ENCODE measurements at regions not wholly inside any gene's neighbourhood (a gene's known extent, or its start where the extent isn't known, plus 50 kb on each side); places are given as distances from the start of the nearest gene placed in this dataset.

DNA sequence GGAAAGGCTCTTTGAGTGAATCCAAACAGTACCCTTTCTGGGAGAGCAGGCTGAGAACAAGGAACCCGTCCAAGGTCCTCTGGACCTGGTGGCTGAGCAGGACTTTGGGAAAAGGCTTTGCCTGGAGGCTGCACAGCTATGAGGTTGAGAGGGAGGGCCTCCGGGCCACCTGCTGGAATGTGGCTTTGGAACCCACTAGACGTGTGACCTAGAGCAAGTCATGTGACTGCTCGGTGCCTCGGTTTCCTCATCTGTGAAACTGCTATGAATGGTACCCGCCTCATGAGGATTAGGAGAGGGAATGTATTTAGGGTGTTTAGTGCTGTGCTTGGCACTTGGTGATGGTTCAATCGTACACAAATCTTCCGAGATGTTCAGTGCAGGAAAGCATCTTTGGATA lies 50.4 kb downstream of the HAPSTR1 start:
- no peak overlapping the region for H3K4me3 Mint-ChIP-seq
- H3K27me3 Mint-ChIP-seq (ENCODE audit: insufficient read depth), result peaks cover 7% of the 10 kb centered on the region
- no peaks in the 10 kb centered on the region for H3K9me3 Mint-ChIP-seq
- H3K4me1 Mint-ChIP-seq (ENCODE audit: low read depth), result peaks cover 11% of the 10 kb centered on the region
- no peak for DNase-seq (ENCODE audit: low spot score)
- no peak overlapping the region for H3K27ac Mint-ChIP-seq
- H3K36me3 Mint-ChIP-seq (ENCODE audit: low read depth), result no peaks in the 10 kb centered on the region
- intact Hi-C loops (cut with micrococcal nuclease), result no loop called here

DNA sequence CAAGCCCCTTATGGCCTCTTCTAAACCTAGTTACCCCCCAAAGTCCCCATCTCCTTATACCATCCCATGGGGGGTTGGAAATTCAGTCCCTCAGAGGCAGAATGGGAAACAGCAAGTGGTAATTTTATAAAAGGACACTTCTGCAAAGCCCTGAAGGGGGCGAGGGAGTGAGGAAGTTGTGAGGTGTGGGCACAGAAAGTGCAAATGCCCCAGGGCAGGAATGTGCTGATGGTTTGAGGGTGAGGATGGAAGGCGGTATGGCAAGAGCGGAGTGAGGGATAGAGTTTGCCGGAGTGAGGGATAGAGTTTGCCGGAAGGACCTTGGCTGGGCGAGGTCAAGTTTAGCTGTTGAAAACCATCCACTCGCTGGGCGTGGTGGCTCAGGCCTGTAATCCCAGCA lies 52.7 kb downstream of the HAPSTR1 start:
- Mint-ChIP-seq H3K27ac (no peak overlapping the region), H3K9me3 (no peaks in the 10 kb centered on the region), H3K27me3 (ENCODE audit: insufficient read depth) (peaks cover 5% of the 10 kb centered on the region), H3K4me3 (no peak overlapping the region), H3K4me1 (ENCODE audit: low read depth) (peaks cover 6% of the 10 kb centered on the region), H3K36me3 (ENCODE audit: low read depth) (no peaks in the 10 kb centered on the region)
- DNase-seq (ENCODE audit: low spot score), result no peak
- intact Hi-C loops (cut with micrococcal nuclease), result no loop called here

DNA sequence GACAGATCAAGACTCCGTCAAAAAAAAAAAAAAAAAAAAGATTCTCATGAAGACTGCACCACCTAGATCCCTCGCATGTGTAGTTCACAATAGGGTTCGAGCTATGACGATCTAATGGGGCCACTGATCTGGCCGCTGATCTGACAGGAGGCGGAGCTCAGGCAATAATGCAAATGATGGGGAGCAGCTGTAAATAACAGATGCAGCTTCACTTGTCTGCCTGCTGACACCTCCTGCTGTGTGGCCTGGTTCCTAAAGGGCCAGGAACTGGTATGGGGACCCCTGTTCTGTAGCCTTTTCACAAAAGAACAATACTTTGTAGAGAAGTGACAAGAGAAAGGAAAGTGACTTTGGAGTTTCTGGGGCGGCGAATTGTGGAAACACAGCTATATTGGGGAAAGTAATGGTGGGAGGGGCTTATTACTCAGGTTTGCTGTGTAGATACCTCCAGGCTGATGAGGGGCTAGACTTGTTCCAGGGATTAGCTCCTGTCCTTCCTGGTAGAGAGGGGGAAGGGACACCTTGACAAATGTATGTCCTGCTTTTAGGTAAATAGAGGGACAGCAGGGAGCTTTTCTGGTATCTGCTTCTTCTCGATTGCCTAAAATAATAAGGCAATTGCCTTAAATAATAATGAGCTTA lies 57.1 kb downstream of the HAPSTR1 start:
- intact Hi-C loops (cut with micrococcal nuclease), result no loop called here
- peak overlapping the region; percentile 2 for H3K27ac Mint-ChIP-seq
- H3K27me3 Mint-ChIP-seq (ENCODE audit: insufficient read depth), result peaks cover 9% of the 10 kb centered on the region
- no peak for DNase-seq (ENCODE audit: low spot score)
- H3K36me3 Mint-ChIP-seq (ENCODE audit: low read depth), result no peaks in the 10 kb centered on the region
- no peak overlapping the region for H3K4me3 Mint-ChIP-seq
- H3K4me1 Mint-ChIP-seq (ENCODE audit: low read depth), result no peaks in the 10 kb centered on the region
- no peaks in the 10 kb centered on the region for H3K9me3 Mint-ChIP-seq

DNA sequence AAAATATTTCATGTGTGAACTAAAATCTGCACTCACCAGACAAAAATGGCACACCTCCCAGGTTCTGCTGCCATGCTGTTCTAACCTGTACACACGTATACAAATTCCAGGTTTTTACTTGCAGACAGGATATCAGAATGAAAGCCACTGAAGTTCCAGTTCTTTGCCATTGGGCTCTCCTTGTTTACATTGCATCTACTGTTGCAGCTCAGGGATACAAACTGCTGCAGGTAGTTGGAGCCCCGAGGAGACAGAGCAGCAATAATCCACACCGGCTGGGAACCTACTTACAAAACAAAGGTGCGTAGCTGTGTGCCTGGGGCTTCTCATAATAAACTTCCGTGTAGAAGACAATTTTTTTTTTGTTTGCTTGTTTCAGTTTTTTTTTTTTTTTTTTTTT lies 59.6 kb downstream of the HAPSTR1 start:
- DNase-seq (ENCODE audit: low spot score), result no peak
- intact Hi-C loops (cut with micrococcal nuclease), result no loop called here
- no peaks in the 10 kb centered on the region for H3K36me3 Mint-ChIP-seq (ENCODE audit: low read depth)
- peaks cover 14% of the 10 kb centered on the region for H3K27me3 Mint-ChIP-seq (ENCODE audit: insufficient read depth)
- no peak overlapping the region for H3K27ac Mint-ChIP-seq
- H3K4me1 Mint-ChIP-seq (ENCODE audit: low read depth), result no peaks in the 10 kb centered on the region
- no peaks in the 10 kb centered on the region for H3K9me3 Mint-ChIP-seq
- H3K4me3 Mint-ChIP-seq, result no peak overlapping the region

DNA sequence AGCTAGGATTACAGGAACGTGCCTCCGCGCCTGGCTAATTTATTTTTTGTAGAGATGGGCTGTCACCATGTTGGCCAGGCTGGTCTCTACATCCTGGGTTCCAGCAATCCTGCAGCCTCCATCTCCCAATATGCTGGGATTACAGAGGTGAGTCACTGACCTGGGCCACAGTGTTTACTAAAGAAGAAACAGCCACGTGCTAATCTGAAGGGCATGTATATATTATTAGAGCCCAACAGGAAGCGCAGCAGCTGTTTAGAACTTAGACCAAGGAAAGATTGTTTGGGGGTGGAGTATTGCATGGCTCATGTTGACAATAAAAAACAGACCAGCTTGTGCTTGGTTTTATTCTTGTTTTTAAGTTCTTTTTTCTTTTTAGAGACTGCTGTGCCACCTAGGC lies 60.2 kb downstream of the HAPSTR1 start:
- intact Hi-C loops (cut with micrococcal nuclease), result no loop called here
- Mint-ChIP-seq H3K4me1 (ENCODE audit: low read depth) (no peaks in the 10 kb centered on the region), H3K9me3 (no peaks in the 10 kb centered on the region), H3K27ac (no peak overlapping the region), H3K27me3 (ENCODE audit: insufficient read depth) (peaks cover 14% of the 10 kb centered on the region), H3K36me3 (ENCODE audit: low read depth) (no peaks in the 10 kb centered on the region), H3K4me3 (no peak overlapping the region)
- DNase-seq (ENCODE audit: low spot score), result no peak

DNA sequence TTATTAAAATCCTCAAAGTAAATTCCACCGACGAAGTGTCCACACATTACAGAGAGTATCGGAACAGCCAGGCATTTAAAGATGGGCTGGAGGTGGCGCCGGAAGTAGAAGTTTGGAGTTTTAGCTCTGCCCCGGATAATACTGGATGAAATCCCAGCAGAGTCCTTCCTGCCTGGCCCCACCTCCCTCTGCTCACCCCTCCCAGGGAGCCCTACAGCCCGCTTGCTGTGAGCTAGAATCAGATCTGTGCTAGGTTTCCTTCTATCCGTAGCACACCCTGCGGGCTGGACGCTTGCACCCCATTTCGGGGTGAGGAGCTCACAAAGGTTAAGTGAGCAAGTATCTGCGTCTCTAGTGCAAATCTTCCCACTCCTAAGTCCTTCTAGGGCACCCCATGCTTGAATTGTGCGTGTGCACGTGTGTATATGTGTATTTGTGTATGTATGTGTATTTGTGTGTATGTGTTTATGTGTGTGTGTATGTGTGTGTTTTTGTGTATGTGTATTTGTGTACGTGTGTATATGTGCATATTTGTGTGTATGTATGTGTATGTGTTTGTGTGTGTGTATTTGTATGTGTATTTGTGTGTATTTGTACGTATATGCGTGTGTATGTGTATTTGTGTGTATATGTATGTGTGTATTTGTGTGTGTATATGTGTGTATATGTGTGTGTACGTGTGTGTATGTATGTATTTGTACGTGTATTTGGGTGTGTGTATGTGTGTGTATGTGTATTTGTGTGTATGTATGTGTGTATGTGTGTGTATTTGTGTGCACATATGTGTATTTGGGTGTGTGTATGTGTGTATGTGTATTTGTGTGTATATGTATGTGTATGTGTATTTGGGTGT lies 61.4 kb downstream of the HAPSTR1 start:
- Mint-ChIP-seq H3K4me3 (no peak overlapping the region), H3K4me1 (ENCODE audit: low read depth) (no peaks in the 10 kb centered on the region)

DNA sequence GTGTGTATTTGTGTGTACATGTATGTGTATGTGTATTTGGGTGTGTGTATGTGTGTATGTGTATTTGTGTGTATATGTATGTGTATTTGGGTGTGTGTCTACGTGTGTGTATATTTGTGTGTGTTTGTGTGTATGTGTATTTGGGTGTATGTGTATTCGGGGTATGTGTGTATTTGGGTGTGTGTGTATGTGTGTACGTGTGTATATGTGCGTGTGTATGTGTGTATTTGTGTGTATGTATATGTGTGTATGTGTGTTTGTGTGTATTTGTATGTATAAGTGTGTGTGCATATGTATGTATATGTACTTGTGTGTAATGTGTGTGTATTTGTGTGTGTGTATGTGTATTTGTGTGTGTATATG lies 62.0 kb downstream of the HAPSTR1 start:
- Mint-ChIP-seq H3K27me3 (ENCODE audit: insufficient read depth) (peaks cover 13% of the 10 kb centered on the region), H3K36me3 (ENCODE audit: low read depth) (no peaks in the 10 kb centered on the region), H3K27ac (no peak overlapping the region), H3K4me3 (no peak overlapping the region), H3K4me1 (ENCODE audit: low read depth) (no peaks in the 10 kb centered on the region), H3K9me3 (no peaks in the 10 kb centered on the region)
- intact Hi-C loops (cut with micrococcal nuclease), result no loop called here
- DNase-seq (ENCODE audit: low spot score), result no peak

More for the DNA sequence above, 61.4 kb downstream of the HAPSTR1 start:
- intact Hi-C loops (cut with micrococcal nuclease), result no loop called here
- H3K27me3 Mint-ChIP-seq (ENCODE audit: insufficient read depth), result peaks cover 13% of the 10 kb centered on the region
- H3K36me3 Mint-ChIP-seq (ENCODE audit: low read depth), result no peaks in the 10 kb centered on the region
- H3K9me3 Mint-ChIP-seq, result no peaks in the 10 kb centered on the region
- DNase-seq (ENCODE audit: low spot score), result no peak
- H3K27ac Mint-ChIP-seq, result no peak overlapping the region

DNA sequence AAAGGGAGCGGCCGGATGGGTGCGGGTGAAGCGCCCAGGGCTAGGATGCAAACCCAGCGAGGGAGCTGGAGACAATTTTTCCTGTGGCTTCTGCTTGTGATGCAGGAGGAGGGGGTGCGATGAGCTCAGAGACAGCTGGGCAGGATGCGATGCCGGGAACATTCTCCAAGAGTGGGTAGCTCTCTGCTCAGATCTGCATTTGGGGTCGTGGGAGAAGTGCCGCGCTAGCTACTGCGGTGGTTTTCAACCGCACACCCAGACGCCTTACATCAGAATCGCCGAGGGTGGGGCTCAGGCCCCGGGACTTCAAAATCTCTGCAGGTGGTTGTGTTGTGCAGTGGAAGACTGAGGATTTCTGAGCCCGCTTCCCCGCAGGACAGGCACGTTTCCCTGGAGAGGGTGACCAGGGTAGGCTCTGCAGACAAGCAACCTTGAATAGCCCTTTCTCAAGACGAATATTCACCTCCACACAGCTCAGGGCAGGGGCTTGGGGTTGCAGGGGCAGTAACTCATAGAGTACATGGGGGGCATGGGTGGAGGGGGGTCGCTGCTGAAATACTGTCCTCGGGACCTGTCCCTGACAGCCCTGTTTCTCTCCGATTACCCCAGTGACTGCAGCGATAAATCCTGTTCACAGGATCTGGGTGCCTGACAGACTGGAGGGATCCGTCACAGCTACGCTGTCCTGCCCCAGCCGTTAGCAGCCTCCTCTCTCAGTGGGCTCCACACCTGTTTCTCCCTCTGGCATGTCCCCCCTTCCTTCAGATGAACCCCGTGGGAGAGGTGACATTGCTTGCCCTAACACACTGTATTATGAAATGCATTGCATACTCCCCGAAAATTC lies 63.3 kb downstream of the HAPSTR1 start:
- no peaks in the 10 kb centered on the region for H3K36me3 Mint-ChIP-seq (ENCODE audit: low read depth)
- no peak overlapping the region for H3K27ac Mint-ChIP-seq
- DNase-seq (ENCODE audit: low spot score), result no peak
- peaks cover under 1% of the 10 kb centered on the region for H3K4me1 Mint-ChIP-seq (ENCODE audit: low read depth)
- H3K4me3 Mint-ChIP-seq, result no peak overlapping the region
- intact Hi-C loops (cut with micrococcal nuclease), result no loop called here
- H3K27me3 Mint-ChIP-seq (ENCODE audit: insufficient read depth), result peaks cover 14% of the 10 kb centered on the region
- no peaks in the 10 kb centered on the region for H3K9me3 Mint-ChIP-seq

DNA sequence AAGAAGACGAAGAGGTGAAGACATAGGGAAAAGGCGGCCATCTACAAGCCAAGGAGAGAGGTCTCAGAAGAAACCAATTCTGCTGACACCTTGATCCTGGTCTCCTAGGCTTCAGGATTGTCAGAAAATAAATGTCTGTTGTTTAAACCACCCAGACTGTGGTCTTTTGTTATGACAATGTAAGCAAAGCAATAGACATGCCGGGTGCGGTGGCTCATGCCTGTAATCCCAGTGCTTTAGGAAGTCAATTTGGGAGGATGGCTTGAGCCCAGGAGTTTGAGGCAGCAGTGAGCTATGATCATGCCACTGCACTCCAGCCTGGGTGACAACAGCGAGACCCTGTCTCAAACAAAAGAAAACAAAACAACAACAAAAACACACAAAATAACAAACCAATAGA lies 64.4 kb downstream of the HAPSTR1 start:
- Mint-ChIP-seq H3K4me3 (no peak overlapping the region), H3K36me3 (ENCODE audit: low read depth) (no peaks in the 10 kb centered on the region), H3K27me3 (ENCODE audit: insufficient read depth) (peaks cover 18% of the 10 kb centered on the region), H3K9me3 (no peaks in the 10 kb centered on the region), H3K4me1 (ENCODE audit: low read depth) (peaks cover 8% of the 10 kb centered on the region), H3K27ac (no peak overlapping the region)
- DNase-seq (ENCODE audit: low spot score), result no peak
- intact Hi-C loops (cut with micrococcal nuclease), result no loop called here

DNA sequence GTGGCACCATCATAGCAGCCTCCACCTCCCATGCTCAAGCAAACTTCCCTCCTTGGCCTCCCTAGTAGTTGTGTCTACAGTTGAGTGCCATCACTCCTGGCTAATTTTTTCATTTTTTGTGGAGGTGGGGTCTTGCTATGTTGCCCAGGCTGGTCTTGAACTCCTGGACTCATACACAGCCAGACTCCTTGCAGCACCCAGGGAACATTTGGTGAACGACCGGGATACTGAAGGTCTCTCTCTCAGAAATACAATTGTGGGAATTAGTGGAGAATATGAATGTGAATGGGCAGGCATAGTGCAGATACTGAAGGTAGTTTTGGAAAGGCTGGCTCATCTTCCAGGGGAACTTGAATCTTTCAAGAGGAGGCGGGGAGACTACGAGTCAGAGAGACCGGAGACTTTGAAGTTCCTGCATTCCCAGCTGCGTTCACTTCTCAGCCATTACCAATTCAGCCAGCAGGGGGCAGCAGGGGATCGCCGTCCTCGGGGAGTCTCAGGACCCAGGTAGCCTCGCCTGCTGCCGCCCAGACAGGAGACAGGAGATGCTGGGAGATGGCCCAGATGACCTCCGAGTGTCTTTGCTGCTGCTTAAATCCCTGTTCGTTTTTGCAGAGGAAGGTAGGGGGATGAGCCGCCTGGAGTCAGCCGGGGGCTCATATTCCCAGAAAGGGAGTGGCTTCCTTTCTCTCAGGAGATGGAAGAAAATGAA lies 68.6 kb downstream of the HAPSTR1 start:
- Mint-ChIP-seq H3K9me3 (no peaks in the 10 kb centered on the region), H3K27ac (no peak overlapping the region), H3K27me3 (ENCODE audit: insufficient read depth) (peaks cover 8% of the 10 kb centered on the region), H3K36me3 (ENCODE audit: low read depth) (no peaks in the 10 kb centered on the region), H3K4me1 (ENCODE audit: low read depth) (peaks cover 8% of the 10 kb centered on the region), H3K4me3 (no peak overlapping the region)
- peak; percentile 47 for DNase-seq (ENCODE audit: low spot score)
- intact Hi-C loops (cut with micrococcal nuclease), result loop anchor here (10.0 kb wide), 1 partner anchor 1575 kb away; no protein-coding TSS in a partner anchor

DNA sequence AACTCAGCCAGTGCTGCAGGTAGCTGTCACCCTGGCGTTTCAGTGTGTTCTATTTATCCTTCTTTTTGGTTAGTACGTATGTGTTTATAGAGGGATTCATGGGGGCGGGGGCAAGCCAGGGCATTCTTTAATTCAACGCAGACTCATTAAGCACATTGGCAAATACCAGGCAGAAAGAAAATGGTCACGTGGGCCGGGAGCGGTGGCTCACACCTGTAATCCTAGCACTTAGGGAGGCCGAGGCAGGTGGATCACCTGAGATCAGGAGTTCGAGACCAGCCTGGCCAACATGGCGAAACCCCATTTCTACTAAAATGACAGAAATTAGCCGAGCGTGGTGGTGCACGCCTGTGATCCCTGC lies 69.1 kb downstream of the HAPSTR1 start:
- H3K4me3 Mint-ChIP-seq, result no peak overlapping the region
- no peak overlapping the region for H3K27ac Mint-ChIP-seq
- H3K27me3 Mint-ChIP-seq (ENCODE audit: insufficient read depth), result peaks cover 8% of the 10 kb centered on the region
- H3K36me3 Mint-ChIP-seq (ENCODE audit: low read depth), result no peaks in the 10 kb centered on the region
- intact Hi-C loops (cut with micrococcal nuclease), result loop anchor here (10.0 kb wide), 1 partner anchor 1574 kb away; no protein-coding TSS in a partner anchor
- DNase-seq (ENCODE audit: low spot score), result no peak
- peaks cover 8% of the 10 kb centered on the region for H3K4me1 Mint-ChIP-seq (ENCODE audit: low read depth)
- no peaks in the 10 kb centered on the region for H3K9me3 Mint-ChIP-seq

DNA sequence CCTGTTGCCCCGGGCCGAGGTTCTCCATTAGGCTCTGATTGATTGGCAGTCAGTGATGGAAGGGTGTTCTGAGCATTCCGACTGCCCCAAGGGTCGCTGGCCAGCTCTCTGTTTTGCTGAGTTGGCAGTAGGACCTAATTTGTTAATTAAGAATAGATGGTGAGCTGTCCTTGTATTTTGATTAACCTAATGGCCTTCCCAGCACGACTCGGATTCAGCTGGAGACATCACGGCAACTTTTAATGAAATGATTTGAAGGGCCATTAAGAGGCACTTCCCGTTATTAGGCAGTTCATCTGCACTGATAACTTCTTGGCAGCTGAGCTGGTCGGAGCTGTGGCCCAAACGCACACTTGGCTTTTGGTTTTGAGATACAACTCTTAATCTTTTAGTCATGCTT lies 74.2 kb downstream of the HAPSTR1 start:
- H3K27me3 Mint-ChIP-seq (ENCODE audit: insufficient read depth), result no peaks in the 10 kb centered on the region
- no peak for DNase-seq (ENCODE audit: low spot score)
- H3K9me3 Mint-ChIP-seq, result no peaks in the 10 kb centered on the region
- no peaks in the 10 kb centered on the region for H3K4me1 Mint-ChIP-seq (ENCODE audit: low read depth)
- no peak overlapping the region for H3K27ac Mint-ChIP-seq
- no peaks in the 10 kb centered on the region for H3K36me3 Mint-ChIP-seq (ENCODE audit: low read depth)
- intact Hi-C loops (cut with micrococcal nuclease), result loop anchor here (10.0 kb wide), 1 partner anchor 1569 kb away; no protein-coding TSS in a partner anchor
- H3K4me3 Mint-ChIP-seq, result no peak overlapping the region
